HS-27A (cell line): ENCODE measurements at regions not wholly inside any gene's neighbourhood (a gene's known extent, or its start where the extent isn't known, plus 50 kb on each side); places are given as distances from the start of the nearest gene placed in this dataset.
"Not testable (repeated sequence)": the region's sequence is repeated elsewhere in the genome, so short reads cannot be mapped to it uniquely, and the experiment has no call there.

Experiments
- DNase-seq: peaks from one replicate; pipeline ENCODE4 v3.0.0-alpha.2; 2012; ENCODE audit warnings: low read depth, missing footprints

GRCh38 chr17:34015253-34015652, 239.8 kb upstream of the CCL2 start:
- no peak for DNase-seq

- DNase-seq = no peak
These were observed 230.7 kb upstream of the CCL2 start for GRCh38 chr17:34024386-34024785.

- no peak for DNase-seq
These were observed 230.1 kb upstream of the CCL2 start for GRCh38 chr17:34024806-34025551.

- not testable (repeated sequence) for DNase-seq
These were observed 224.5 kb upstream of the CCL2 start for GRCh38 chr17:34030601-34031000.

GRCh38 chr17:34032305-34032704, 222.8 kb upstream of the CCL2 start:
- not testable (repeated sequence) for DNase-seq

- DNase-seq = not testable (repeated sequence)
These were observed 216.3 kb upstream of the CCL2 start for GRCh38 chr17:34038786-34039185.

GRCh38 chr17:34039213-34039612, 215.9 kb upstream of the CCL2 start:
- DNase-seq = not testable (repeated sequence)

GRCh38 chr17:34039759-34040555, 215.1 kb upstream of the CCL2 start:
- not testable (repeated sequence) for DNase-seq

GRCh38 chr17:34045990-34046389, 209.1 kb upstream of the CCL2 start:
- DNase-seq = no peak

GRCh38 chr17:34051046-34051445, 204.0 kb upstream of the CCL2 start:
- no peak for DNase-seq

GRCh38 chr17:34054495-34054894, 200.6 kb upstream of the CCL2 start:
- no peak for DNase-seq

- DNase-seq = no peak
These were observed 199.5 kb upstream of the CCL2 start for GRCh38 chr17:34055606-34056005.

GRCh38 chr17:34059423-34060220, 195.5 kb upstream of the CCL2 start:
- DNase-seq = no peak

GRCh38 chr17:34066528-34066927, 188.6 kb upstream of the CCL2 start:
- DNase-seq = no peak

- no peak for DNase-seq
These were observed 188.1 kb upstream of the CCL2 start for GRCh38 chr17:34067011-34067410.

GRCh38 chr17:34068571-34068970, 186.5 kb upstream of the CCL2 start:
- DNase-seq = no peak

GRCh38 chr17:34070712-34071111, 184.4 kb upstream of the CCL2 start:
- DNase-seq = no peak

GRCh38 chr17:34071886-34072420, 183.1 kb upstream of the CCL2 start:
- DNase-seq = no peak

GRCh38 chr17:34075076-34075475, 180.0 kb upstream of the CCL2 start:
- DNase-seq = no peak

GRCh38 chr17:34076743-34077631, 178.1 kb upstream of the CCL2 start:
- DNase-seq = no peak

GRCh38 chr17:34081269-34081668, 173.8 kb upstream of the CCL2 start:
- no peak for DNase-seq
